ENCODE measurements at regions not wholly inside any gene's neighbourhood (a gene's known extent, or its start where the extent isn't known, plus 50 kb on each side); places are given as distances from the start of the nearest gene placed in this dataset.
"Not testable (repeated sequence)": the region's sequence is repeated elsewhere in the genome, so short reads cannot be mapped to it uniquely, and the experiment has no call there.

GRCh38 chr7:47066976-47067614 lies 514.8 kb downstream of the TNS3 start:
- TF ChIP-seq CTCF (IDR thresholded peaks at IDR 0.05; ENCODE audit: unreplicated experiment): no peak
- Mint-ChIP-seq H3K27me3 (ENCODE audit: insufficient read depth, unreplicated experiment) (no peaks in the 10 kb centered on the region), H3K4me1 (ENCODE audit: insufficient read depth, unreplicated experiment) (no peaks in the 10 kb centered on the region), H3K36me3 (ENCODE audit: insufficient read depth, unreplicated experiment) (no peaks in the 10 kb centered on the region), H3K9me3 (ENCODE audit: unreplicated experiment) (no peaks in the 10 kb centered on the region), H3K4me3 (ENCODE audit: unreplicated experiment) (no peak overlapping the region), H3K27ac (ENCODE audit: low read depth, unreplicated experiment) (no peak overlapping the region)
- DNase-seq (ENCODE audit: unreplicated experiment): no peak
- POLR2A ChIA-PET: no interaction called here
- intact Hi-C loops (cut with micrococcal nuclease): no loop called here
- BruUV-seq (replicated peaks): no TSS peak
- CTCF ChIA-PET: interaction anchor here (0.6 to 0.8 kb wide), 3 partner anchors 38 to 1149 kb away, joined by 3 read pairs; no protein-coding TSS in a partner anchor

GRCh38 chr7:47056731-47057130 lies 525.2 kb downstream of the TNS3 start:
- Mint-ChIP-seq H3K9me3 (ENCODE audit: unreplicated experiment) (peaks cover 16% of the 10 kb centered on the region), H3K36me3 (ENCODE audit: insufficient read depth, unreplicated experiment) (no peaks in the 10 kb centered on the region), H3K27me3 (ENCODE audit: insufficient read depth, unreplicated experiment) (no peaks in the 10 kb centered on the region), H3K4me1 (ENCODE audit: insufficient read depth, unreplicated experiment) (no peaks in the 10 kb centered on the region), H3K27ac (ENCODE audit: low read depth, unreplicated experiment) (no peak overlapping the region), H3K4me3 (ENCODE audit: unreplicated experiment) (no peak overlapping the region)
- POLR2A ChIA-PET: interaction anchor here (0.5 to 0.6 kb wide), 2 partner anchors 127 to 271 kb away, joined by 3 to 4 read pairs; no protein-coding TSS in a partner anchor
- BruUV-seq (replicated peaks): no TSS peak
- CTCF ChIA-PET: no interaction called here
- intact Hi-C loops (cut with micrococcal nuclease): no loop called here
- no peak for TF ChIP-seq CTCF (IDR thresholded peaks at IDR 0.05; ENCODE audit: unreplicated experiment)
- DNase-seq (ENCODE audit: unreplicated experiment): no peak

GRCh38 chr7:47052541-47053208 lies 529.2 kb downstream of the TNS3 start:
- H3K4me3 Mint-ChIP-seq (ENCODE audit: unreplicated experiment); intact Hi-C loops (cut with micrococcal nuclease); BruUV-seq (replicated peaks); POLR2A ChIA-PET; H3K27ac Mint-ChIP-seq (ENCODE audit: low read depth, unreplicated experiment); H3K4me1 Mint-ChIP-seq (ENCODE audit: insufficient read depth, unreplicated experiment); H3K36me3 Mint-ChIP-seq (ENCODE audit: insufficient read depth, unreplicated experiment); DNase-seq (ENCODE audit: unreplicated experiment); H3K27me3 Mint-ChIP-seq (ENCODE audit: insufficient read depth, unreplicated experiment): not testable (repeated sequence)
- CTCF ChIA-PET: interaction anchor here (0.5 kb wide), 1 partner anchor 10 kb away, joined by 3 read pairs; no protein-coding TSS in a partner anchor
- H3K9me3 Mint-ChIP-seq (ENCODE audit: unreplicated experiment): peaks cover 16% of the 10 kb centered on the region

- DNase-seq (ENCODE audit: unreplicated experiment): no peak
- TF ChIP-seq CTCF (IDR thresholded peaks at IDR 0.05; ENCODE audit: unreplicated experiment): no peak
- ChIA-PET POLR2A (no interaction called here), CTCF (no interaction called here)
- Mint-ChIP-seq H3K9me3 (ENCODE audit: unreplicated experiment) (peaks cover 8% of the 10 kb centered on the region), H3K4me3 (ENCODE audit: unreplicated experiment) (no peak overlapping the region), H3K27me3 (ENCODE audit: insufficient read depth, unreplicated experiment) (no peaks in the 10 kb centered on the region), H3K4me1 (ENCODE audit: insufficient read depth, unreplicated experiment) (no peaks in the 10 kb centered on the region), H3K27ac (ENCODE audit: low read depth, unreplicated experiment) (no peak overlapping the region), H3K36me3 (ENCODE audit: insufficient read depth, unreplicated experiment) (no peaks in the 10 kb centered on the region)
- intact Hi-C loops (cut with micrococcal nuclease): no loop called here
- BruUV-seq (replicated peaks): no TSS peak
Measured at GRCh38 chr7:47049234-47049774, 532.6 kb downstream of the TNS3 start.
